Astrocyte of the spinal cord (primary cell): ENCODE measurements at regions not wholly inside any gene's neighbourhood (a gene's known extent, or its start where the extent isn't known, plus 50 kb on each side); places are given as distances from the start of the nearest gene placed in this dataset.

ENCODE experiments used
- DNase-seq: peaks from one replicate; pipeline ENCODE4 v3.0.0; 2011; ENCODE audit warnings: low read depth, low spot score
- H3K4me3 ChIP-seq: 2 replicates; pipeline ENCODE4 v1.5.1; 2011; ENCODE audit warnings: low read depth, mild to moderate bottlenecking, low read length, moderate library complexity
- in situ Hi-C: cut with HindIII; loops from 2 replicates; pipeline ENCODE4 v1.10.0; 2017; ENCODE audit warnings: low sequenced_read_pairs
- TF ChIP-seq, protein P1 (sequence below): IDR thresholded peaks from 2 replicates; pipeline ENCODE4 v1.5.1; 2012; ENCODE audit warnings: low read depth, mild to moderate bottlenecking, low read length, inconsistent platforms

DNA sequence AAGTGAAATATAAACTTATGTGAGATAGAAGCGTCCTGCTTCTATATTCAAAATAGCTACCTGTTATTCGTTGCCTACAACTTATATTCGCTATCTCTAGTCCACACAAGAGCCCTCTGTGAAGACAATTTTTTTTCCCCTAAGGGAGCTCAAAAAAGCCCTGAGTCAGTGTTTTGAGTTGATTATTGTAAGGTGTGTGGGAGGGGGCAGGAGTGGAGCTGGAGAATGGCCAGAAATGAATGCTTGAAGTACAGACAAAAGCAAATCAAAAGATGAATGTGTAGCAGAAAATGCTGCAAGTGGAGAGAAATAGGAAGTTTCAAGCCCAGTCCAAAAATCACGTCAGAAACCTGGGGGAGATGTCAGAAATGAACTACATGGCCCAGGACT, 655.0 kb upstream of the LCORL start:
- TF ChIP-seq, protein P1, sequence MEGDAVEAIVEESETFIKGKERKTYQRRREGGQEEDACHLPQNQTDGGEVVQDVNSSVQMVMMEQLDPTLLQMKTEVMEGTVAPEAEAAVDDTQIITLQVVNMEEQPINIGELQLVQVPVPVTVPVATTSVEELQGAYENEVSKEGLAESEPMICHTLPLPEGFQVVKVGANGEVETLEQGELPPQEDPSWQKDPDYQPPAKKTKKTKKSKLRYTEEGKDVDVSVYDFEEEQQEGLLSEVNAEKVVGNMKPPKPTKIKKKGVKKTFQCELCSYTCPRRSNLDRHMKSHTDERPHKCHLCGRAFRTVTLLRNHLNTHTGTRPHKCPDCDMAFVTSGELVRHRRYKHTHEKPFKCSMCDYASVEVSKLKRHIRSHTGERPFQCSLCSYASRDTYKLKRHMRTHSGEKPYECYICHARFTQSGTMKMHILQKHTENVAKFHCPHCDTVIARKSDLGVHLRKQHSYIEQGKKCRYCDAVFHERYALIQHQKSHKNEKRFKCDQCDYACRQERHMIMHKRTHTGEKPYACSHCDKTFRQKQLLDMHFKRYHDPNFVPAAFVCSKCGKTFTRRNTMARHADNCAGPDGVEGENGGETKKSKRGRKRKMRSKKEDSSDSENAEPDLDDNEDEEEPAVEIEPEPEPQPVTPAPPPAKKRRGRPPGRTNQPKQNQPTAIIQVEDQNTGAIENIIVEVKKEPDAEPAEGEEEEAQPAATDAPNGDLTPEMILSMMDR, result no peak
- in situ Hi-C loops, result no loop called here
- DNase-seq, result no peak

DNA sequence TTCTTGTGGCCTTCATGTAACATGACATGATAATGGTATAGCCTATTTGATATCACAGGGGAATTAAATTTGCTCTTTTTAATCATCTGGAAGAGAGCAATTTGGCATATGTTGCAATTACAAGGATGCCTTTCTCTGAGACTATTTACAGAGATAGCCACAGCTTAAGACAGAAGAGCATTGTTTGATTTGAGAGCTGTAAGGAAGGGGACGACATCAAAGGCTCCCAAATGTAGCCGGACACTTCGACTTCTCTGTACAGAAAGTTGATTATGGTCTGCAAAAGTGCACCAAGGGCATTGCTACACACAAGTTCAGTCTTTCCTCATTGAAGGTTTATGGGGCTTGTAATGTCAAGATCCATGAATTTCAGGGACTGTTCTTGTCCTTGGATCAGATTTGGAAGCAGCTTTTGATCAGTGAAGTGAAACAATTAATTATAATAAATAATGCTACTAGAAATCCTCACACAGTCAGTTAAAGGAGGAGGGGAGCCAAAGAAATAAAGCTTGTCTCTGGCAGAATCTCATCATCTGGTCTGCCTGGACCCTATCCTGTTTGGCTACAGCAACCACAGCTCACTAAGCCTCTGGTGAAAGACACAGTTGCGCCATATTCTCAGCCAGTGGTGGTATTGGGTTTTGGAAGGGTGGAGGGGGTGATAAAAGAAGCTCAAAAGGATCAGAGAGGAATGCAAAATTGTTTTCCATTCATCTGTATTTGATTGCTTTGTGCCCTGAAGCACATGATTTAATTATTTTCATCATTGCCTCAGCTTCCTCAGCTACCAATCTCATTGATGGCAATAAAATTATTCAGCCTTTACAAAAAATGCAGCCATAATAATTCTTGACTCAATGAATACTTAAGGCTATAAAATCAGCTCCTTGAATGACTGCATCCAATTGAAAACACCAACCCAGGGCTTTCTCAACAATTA, 654.3 kb upstream of the LCORL start:
- in situ Hi-C loops, result no loop called here
- TF ChIP-seq, protein P1, result no peak
- no peak overlapping the region for H3K4me3 ChIP-seq
- DNase-seq, result no peak

More for the DNA sequence above, 655.0 kb upstream of the LCORL start:
- no peak overlapping the region for H3K4me3 ChIP-seq

DNA sequence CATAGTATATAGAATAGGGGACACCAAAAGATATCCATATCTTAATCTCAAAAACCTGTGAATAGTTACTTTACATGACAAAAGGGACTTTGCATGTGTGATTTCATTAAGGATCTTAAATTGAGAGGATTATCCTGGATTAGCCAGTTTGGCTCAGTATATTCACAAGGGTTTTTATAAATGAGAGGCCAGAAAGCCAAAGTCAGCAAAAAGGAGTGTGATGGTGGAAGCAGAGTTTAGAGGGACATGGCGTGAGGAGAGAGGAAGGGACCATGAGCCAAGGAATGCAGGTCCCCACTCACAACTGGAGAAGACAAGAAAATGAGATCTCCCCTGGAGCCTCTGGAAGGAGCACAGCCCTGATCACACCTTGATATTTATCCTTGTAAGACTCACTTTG, 648.5 kb upstream of the LCORL start:
- in situ Hi-C loops, result no loop called here
- TF ChIP-seq, protein P1, result no peak
- no peak overlapping the region for H3K4me3 ChIP-seq
- DNase-seq, result no peak

DNA sequence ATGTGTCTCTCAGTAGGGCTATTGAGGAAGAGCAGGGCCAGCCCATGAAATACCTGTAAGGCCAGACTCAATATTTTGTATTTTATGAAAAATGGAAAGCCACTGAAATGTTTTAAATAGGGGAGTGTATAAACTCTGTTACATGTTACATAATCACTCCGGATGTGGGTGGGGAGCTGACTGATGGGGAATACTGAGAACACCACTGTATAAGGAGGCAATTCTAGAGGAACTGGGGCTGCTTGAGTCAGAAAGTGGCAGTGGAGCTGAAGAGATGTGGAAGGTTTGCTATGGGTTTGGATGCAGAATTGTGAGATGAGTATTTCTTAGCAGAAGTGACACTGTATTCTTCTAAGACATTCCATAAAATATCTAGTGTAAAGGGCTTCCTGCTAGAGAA, 647.8 kb upstream of the LCORL start:
- TF ChIP-seq, protein P1, result no peak
- no peak overlapping the region for H3K4me3 ChIP-seq
- in situ Hi-C loops, result no loop called here
- no peak for DNase-seq

DNA sequence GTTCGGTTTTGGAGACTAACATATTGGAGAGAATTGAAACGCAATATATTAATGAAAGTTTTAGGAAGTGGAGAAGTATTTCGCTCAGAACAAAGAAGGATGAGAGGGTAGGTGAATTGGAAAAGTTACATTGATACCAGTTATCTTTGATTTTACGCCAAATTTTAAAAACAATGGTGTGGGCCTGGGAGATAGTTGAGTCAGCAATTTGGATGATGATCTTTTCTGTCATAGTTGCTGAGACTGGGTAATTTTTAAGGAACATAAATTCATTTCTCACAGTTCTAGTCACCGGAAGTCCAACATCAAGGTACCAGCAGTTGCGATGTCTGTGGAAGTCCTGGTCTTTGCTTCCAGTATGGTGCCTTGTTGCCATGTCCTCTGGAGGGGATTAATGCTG, 644.8 kb upstream of the LCORL start:
- in situ Hi-C loops, result no loop called here
- TF ChIP-seq, protein P1, result no peak
- no peak overlapping the region for H3K4me3 ChIP-seq
- no peak for DNase-seq

DNA sequence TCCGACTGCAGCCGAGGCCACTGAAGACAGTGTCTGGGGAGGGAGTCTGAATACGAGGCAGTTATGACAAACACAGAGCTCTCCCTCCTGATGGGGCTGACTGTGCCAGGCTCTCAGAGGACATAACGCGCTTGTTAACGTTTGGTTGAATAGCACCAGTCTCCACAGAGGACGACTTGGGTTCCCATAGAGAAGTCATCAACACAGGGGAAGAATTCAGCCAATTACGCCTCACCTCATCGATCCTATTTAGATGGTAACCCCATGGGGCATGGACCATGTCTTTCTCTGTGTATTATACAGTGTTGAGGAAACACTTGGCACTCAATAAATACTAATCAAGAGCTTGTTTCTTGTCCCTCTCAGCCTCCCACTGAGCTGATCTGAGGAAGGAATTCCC, 642.6 kb upstream of the LCORL start:
- TF ChIP-seq, protein P1, result no peak
- in situ Hi-C loops, result no loop called here
- no peak for DNase-seq
- no peak overlapping the region for H3K4me3 ChIP-seq
